ENCODE measurements at regions not wholly inside any gene's neighbourhood (a gene's known extent, or its start where the extent isn't known, plus 50 kb on each side); places are given as distances from the start of the nearest gene placed in this dataset.

DNA sequence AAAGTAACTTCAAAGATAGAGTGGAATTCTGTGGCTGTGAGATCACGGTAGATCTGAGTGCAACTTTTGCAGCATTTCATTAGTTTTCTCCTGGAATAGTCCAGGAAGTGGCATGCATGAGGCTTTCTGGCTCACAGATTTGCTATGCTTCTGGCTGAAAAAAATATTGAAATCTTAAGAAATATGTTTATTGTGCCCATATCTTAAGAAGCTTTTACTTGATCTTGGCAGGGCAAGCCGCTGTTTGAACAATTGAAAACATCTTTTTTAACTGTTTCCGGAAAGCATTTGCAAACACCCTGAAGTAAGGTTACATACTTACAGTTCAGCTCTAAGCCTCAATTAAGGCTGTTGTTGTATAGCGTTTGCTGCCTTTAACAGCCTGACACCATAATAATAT, 135.7 kb upstream of the GDNF start:
- Mint-ChIP-seq H3K4me1 (no peaks in the 10 kb centered on the region), H3K27me3 (ENCODE audit: low read depth) (no peaks in the 10 kb centered on the region), H3K27ac (ENCODE audit: unreplicated experiment) (no peak overlapping the region), H3K36me3 (ENCODE audit: low read depth) (peaks cover 3% of the 10 kb centered on the region), H3K9me3 (peaks cover 4% of the 10 kb centered on the region), H3K4me3 (no peak overlapping the region)
- DNase-seq (ENCODE audit: low read depth, low spot score), result no peak
- TF ChIP-seq, protein P1, sequence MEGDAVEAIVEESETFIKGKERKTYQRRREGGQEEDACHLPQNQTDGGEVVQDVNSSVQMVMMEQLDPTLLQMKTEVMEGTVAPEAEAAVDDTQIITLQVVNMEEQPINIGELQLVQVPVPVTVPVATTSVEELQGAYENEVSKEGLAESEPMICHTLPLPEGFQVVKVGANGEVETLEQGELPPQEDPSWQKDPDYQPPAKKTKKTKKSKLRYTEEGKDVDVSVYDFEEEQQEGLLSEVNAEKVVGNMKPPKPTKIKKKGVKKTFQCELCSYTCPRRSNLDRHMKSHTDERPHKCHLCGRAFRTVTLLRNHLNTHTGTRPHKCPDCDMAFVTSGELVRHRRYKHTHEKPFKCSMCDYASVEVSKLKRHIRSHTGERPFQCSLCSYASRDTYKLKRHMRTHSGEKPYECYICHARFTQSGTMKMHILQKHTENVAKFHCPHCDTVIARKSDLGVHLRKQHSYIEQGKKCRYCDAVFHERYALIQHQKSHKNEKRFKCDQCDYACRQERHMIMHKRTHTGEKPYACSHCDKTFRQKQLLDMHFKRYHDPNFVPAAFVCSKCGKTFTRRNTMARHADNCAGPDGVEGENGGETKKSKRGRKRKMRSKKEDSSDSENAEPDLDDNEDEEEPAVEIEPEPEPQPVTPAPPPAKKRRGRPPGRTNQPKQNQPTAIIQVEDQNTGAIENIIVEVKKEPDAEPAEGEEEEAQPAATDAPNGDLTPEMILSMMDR (conservative IDR thresholded peaks at IDR 0.05), result no peak

DNA sequence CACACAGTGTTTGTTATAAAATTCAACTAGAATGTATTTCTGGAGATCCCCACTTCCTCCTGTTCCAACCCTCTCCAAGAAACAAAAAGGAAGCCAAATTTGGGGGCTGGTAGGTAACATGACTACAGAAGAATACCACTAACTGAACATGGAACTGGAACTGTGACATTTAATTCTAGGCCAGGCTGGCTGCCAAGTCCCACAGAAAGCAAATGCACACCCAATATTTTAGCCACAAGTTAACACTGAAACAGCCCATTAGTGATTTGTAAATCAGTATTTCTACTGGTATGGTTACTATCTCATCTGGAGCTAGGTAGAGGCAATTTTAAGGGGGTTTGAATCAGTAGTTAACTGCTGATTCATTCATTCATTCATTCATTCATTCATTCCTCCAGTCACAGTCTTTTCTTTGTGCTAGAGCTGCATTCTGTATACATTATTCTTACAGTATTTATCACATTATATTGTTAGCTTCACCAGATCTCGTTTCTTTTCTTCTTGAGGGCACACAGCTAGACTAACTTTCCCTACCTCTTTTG, 131.7 kb upstream of the GDNF start:
- peaks cover 4% of the 10 kb centered on the region for H3K27me3 Mint-ChIP-seq (ENCODE audit: low read depth)
- H3K36me3 Mint-ChIP-seq (ENCODE audit: low read depth), result no peaks in the 10 kb centered on the region
- no peak for DNase-seq (ENCODE audit: low read depth, low spot score)
- H3K9me3 Mint-ChIP-seq, result peaks cover 3% of the 10 kb centered on the region
- H3K4me3 Mint-ChIP-seq, result no peak overlapping the region
- TF ChIP-seq, protein P1 (conservative IDR thresholded peaks at IDR 0.05), result no peak
- H3K4me1 Mint-ChIP-seq, result no peaks in the 10 kb centered on the region
- no peak overlapping the region for H3K27ac Mint-ChIP-seq (ENCODE audit: unreplicated experiment)

DNA sequence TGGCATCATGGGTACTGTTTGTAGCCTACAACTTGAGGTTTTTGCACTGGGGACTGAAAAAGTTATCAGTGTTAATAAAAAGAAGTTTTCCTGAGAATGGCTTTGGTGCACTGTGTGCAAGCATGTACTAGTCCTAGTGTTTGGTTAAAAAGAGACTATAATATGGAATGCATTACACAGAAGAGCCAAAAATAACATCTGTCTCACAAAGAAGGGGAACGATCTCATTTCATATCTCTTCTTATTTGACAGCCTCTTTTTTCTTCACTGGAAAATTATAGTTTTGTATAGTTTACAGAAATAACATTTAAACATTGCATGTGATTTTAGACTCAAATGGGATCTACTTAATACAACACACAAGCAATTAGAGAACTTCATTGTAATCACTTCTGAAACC, 127.0 kb upstream of the GDNF start:
- Mint-ChIP-seq H3K4me3 (no peak overlapping the region), H3K4me1 (no peaks in the 10 kb centered on the region), H3K36me3 (ENCODE audit: low read depth) (no peaks in the 10 kb centered on the region), H3K27me3 (ENCODE audit: low read depth) (peaks cover 4% of the 10 kb centered on the region), H3K27ac (ENCODE audit: unreplicated experiment) (no peak overlapping the region), H3K9me3 (peaks cover 3% of the 10 kb centered on the region)
- DNase-seq (ENCODE audit: low read depth, low spot score), result no peak
- TF ChIP-seq, protein P1 (conservative IDR thresholded peaks at IDR 0.05), result no peak

DNA sequence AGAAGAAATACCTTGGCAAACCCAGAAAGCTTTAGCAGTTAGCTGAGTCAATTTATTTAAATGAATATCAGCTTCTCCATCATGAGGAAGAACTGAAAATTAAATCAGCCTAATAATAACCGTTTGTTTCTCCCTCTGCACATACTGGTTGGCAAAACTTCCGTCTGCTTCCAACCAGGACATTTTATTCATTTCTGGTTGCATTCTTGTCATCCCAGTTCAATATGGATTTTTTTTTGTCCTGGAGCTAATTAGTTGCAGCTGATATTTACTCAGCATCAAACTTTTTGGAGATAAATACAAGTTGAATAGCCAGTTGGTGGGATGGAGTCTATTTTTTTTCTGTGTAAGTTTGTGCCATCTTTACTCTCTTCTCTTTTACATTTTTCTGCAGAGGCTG, 126.5 kb upstream of the GDNF start:
- H3K27me3 Mint-ChIP-seq (ENCODE audit: low read depth), result peaks cover 4% of the 10 kb centered on the region
- H3K27ac Mint-ChIP-seq (ENCODE audit: unreplicated experiment), result no peak overlapping the region
- DNase-seq (ENCODE audit: low read depth, low spot score), result no peak
- no peaks in the 10 kb centered on the region for H3K36me3 Mint-ChIP-seq (ENCODE audit: low read depth)
- no peak overlapping the region for H3K4me3 Mint-ChIP-seq
- TF ChIP-seq, protein P1 (conservative IDR thresholded peaks at IDR 0.05), result no peak
- peaks cover 3% of the 10 kb centered on the region for H3K9me3 Mint-ChIP-seq
- no peaks in the 10 kb centered on the region for H3K4me1 Mint-ChIP-seq

DNA sequence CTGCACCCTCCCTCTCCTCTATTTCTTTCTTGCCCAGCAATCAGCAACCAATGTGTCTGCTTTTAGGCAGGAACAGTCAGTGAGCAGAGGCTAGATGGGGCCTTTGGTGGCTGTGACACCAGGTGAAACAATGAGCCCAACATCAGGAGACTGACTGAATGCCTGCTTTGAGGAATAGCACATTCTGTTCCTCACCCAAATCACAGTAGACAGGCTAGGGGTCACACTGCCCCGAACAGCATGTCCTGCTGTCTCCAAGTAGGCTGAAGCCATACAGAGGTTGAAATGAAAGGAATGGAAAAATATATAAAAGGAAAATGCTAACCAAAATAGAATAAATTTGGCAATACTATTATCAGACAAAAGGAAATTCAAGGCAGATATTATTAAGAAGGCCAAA, 122.5 kb upstream of the GDNF start:
- no peak overlapping the region for H3K4me3 Mint-ChIP-seq
- TF ChIP-seq, protein P1 (conservative IDR thresholded peaks at IDR 0.05), result no peak
- H3K36me3 Mint-ChIP-seq (ENCODE audit: low read depth), result peaks cover 7% of the 10 kb centered on the region
- peaks cover 8% of the 10 kb centered on the region for H3K9me3 Mint-ChIP-seq
- no peaks in the 10 kb centered on the region for H3K27me3 Mint-ChIP-seq (ENCODE audit: low read depth)
- DNase-seq (ENCODE audit: low read depth, low spot score), result no peak
- H3K27ac Mint-ChIP-seq (ENCODE audit: unreplicated experiment), result no peak overlapping the region
- no peaks in the 10 kb centered on the region for H3K4me1 Mint-ChIP-seq

DNA sequence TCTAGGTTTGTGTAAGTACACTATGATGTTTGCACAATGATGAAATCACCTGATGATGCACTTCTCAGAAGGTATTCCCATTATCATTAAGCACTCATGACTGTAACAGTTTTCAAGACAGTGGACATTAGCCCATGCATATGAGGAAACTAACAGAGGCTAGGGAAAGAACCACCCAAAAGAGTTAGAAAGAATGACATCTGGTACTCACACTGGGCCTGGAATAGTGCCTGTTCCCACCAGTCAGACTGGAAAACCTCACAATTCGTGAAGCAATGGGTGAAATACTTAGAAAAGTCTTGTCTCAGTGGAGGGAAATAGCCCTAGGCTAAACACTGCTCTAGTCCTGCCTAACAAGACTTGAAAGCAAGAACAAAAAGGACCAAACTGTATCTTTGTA, 117.4 kb upstream of the GDNF start:
- Mint-ChIP-seq H3K4me3 (no peak overlapping the region), H3K27me3 (ENCODE audit: low read depth) (no peaks in the 10 kb centered on the region), H3K9me3 (peaks cover 8% of the 10 kb centered on the region), H3K36me3 (ENCODE audit: low read depth) (peaks cover 7% of the 10 kb centered on the region), H3K4me1 (no peaks in the 10 kb centered on the region), H3K27ac (ENCODE audit: unreplicated experiment) (no peak overlapping the region)
- DNase-seq (ENCODE audit: low read depth, low spot score), result no peak
- TF ChIP-seq, protein P1 (conservative IDR thresholded peaks at IDR 0.05), result no peak
